ENCODE measurements at regions not wholly inside any gene's neighbourhood (a gene's known extent, or its start where the extent isn't known, plus 50 kb on each side); places are given as distances from the start of the nearest gene placed in this dataset.

DNA sequence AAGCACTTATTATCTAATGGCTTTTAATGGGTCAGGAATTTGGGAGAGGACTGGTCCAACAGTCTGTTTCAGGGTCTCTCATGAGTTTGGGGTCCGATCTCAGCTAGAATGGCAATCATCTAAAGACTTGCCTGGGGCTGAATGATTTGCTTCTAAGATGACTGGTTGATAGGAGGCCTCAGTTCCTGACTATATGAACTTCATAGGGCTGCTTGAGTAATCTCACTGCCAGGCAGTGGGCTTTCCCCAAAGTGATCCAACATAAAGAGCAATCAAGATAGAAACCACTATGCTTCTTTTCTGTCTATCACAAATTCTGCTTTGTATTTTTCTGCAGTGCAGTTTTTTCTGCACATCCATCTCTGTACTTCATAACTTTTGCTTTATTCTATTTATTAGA is 793.5 kb upstream of the CHAC2 start:
- no peak for DNase-seq (ENCODE audit: low read depth)
- no peak overlapping the region for H3K4me3 ChIP-seq (ENCODE audit: control insufficient read depth, low read depth, low read length)
- TF ChIP-seq, protein P1, sequence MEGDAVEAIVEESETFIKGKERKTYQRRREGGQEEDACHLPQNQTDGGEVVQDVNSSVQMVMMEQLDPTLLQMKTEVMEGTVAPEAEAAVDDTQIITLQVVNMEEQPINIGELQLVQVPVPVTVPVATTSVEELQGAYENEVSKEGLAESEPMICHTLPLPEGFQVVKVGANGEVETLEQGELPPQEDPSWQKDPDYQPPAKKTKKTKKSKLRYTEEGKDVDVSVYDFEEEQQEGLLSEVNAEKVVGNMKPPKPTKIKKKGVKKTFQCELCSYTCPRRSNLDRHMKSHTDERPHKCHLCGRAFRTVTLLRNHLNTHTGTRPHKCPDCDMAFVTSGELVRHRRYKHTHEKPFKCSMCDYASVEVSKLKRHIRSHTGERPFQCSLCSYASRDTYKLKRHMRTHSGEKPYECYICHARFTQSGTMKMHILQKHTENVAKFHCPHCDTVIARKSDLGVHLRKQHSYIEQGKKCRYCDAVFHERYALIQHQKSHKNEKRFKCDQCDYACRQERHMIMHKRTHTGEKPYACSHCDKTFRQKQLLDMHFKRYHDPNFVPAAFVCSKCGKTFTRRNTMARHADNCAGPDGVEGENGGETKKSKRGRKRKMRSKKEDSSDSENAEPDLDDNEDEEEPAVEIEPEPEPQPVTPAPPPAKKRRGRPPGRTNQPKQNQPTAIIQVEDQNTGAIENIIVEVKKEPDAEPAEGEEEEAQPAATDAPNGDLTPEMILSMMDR (conservative IDR thresholded peaks at IDR 0.05; ENCODE audit: control insufficient read depth, insufficient read depth, low read depth, low read length), result no peak

DNA sequence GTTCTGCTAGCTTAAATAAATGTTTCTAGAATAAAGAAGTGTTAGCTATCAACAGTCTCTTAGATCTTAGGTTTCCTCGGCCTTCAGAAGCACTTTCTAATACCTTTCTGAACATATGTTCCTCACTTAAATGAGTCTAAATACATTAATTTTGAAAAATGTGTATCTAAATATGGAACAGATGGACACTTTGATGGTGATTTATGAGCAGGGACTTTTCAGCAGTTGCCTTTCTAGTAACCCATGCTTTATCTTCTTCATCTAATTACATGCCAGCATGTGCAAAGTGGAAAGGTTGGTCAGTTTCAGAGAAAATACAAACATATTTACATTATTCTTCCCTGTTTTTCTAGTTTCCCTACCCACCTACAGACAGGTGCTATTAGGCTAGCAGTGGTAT is 797.0 kb upstream of the CHAC2 start:
- TF ChIP-seq, protein P1 (conservative IDR thresholded peaks at IDR 0.05; ENCODE audit: control insufficient read depth, insufficient read depth, low read depth, low read length), result no peak
- no peak for DNase-seq (ENCODE audit: low read depth)
- H3K4me3 ChIP-seq (ENCODE audit: control insufficient read depth, low read depth, low read length), result no peak overlapping the region

DNA sequence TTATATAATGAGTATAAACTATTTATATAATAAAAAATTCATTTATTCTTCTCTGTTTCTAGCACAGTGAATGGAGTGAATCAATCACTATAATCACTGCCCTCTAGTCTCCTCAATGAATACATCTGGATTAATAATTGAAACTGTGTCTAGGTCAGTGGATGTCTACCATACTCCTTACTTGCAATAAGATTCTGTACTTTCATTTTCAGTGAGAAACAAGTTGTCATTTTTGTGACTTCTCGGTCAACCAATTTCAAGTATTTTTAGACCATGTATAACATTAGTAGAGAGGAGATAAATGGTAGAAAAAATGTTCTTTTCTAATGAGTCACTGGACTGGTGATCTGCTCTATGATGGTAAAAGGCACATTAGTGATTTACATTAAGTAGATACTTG is 799.6 kb upstream of the CHAC2 start:
- no peak overlapping the region for H3K4me3 ChIP-seq (ENCODE audit: control insufficient read depth, low read depth, low read length)
- no peak for DNase-seq (ENCODE audit: low read depth)
- TF ChIP-seq, protein P1 (conservative IDR thresholded peaks at IDR 0.05; ENCODE audit: control insufficient read depth, insufficient read depth, low read depth, low read length), result no peak

DNA sequence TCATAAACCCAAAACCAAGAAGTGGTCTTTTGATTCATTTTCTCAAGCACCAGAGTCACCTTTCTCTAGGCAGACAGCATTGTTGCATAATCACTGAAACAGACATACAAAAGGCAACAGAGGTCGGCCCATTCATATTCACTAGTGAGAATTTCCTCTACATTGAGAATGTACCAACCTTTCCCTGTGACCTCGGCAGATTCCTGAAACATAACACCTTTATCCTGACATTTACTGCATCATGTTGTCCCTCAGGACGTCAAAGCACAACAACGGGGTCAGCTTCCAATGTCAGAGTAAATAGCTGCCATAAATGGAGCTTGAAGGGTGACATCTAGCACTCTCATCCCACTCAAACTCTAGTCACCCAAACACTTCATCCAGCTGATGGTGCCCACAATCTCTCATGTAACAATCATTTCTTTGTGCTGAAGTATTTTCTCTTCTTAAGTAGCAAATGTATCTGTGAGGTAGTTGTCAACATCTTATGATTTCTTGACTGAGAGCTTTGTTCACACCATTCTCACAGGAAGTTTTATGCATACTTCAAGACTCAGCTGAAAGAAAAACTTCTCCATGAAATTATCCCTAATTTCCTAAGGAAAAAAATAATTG is 802.6 kb upstream of the CHAC2 start:
- DNase-seq (ENCODE audit: low read depth), result no peak
- TF ChIP-seq, protein P1 (conservative IDR thresholded peaks at IDR 0.05; ENCODE audit: control insufficient read depth, insufficient read depth, low read depth, low read length), result no peak
- no peak overlapping the region for H3K4me3 ChIP-seq (ENCODE audit: control insufficient read depth, low read depth, low read length)

DNA sequence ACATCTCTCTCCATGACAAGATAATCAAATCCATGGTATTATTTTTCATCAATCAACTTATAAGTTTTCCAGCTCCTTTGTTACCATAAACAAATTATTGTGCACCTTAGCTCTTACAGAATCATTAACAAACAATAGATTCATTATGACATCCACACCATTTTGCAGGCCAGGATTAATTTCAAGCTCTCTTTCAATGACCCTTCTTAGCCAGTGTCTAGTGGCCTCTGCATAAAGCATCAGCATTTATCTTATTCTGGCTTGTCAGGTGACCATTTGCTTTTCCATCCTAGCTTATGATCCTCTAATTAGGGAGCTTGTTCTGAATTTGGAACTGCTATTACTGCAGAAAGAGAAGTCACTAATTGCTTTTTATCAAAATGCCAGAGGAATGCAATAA is 806.2 kb upstream of the CHAC2 start:
- H3K4me3 ChIP-seq (ENCODE audit: control insufficient read depth, low read depth, low read length), result no peak overlapping the region
- TF ChIP-seq, protein P1 (conservative IDR thresholded peaks at IDR 0.05; ENCODE audit: control insufficient read depth, insufficient read depth, low read depth, low read length), result no peak
- no peak for DNase-seq (ENCODE audit: low read depth)

DNA sequence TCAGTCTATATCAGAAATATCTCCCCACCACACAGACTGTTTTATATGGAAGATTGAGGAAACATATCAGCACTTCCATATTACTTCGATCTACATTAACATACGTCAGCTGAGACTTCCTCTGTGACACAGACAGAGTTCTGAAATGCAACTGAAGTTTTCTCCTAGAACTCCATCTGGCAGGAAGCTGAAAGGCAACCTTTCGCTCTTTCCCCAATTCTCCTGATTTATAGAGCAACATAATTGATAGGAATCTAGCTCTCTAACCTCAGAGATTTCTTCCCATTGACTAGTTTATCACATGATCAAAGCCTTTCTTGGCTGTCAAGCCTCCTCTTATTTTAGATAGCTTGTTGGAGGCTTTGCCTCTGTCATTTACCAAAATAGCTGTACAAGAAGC is 806.7 kb upstream of the CHAC2 start:
- DNase-seq (ENCODE audit: low read depth), result no peak
- TF ChIP-seq, protein P1 (conservative IDR thresholded peaks at IDR 0.05; ENCODE audit: control insufficient read depth, insufficient read depth, low read depth, low read length), result no peak
- H3K4me3 ChIP-seq (ENCODE audit: control insufficient read depth, low read depth, low read length), result no peak overlapping the region

DNA sequence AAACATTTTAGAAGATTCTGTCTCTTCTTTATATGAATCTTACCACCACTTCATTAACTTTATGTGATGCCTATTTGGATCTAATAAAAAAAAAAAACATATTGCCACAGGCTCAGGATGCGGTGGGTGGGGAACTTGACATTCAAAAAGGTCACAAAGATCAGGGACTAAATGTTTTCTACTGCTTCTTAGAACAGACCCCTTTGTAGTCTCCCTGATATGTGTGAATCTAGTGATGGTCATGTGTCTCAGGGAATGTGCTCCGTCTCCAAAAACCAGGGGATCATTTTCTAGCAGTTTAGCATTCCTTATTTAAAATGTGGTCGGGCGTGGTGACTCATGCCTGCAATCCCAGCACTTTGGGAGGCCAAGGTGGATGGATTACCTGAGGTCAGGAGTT is 807.8 kb upstream of the CHAC2 start:
- H3K4me3 ChIP-seq (ENCODE audit: control insufficient read depth, low read depth, low read length), result no peak overlapping the region
- DNase-seq (ENCODE audit: low read depth), result no peak
- TF ChIP-seq, protein P1 (conservative IDR thresholded peaks at IDR 0.05; ENCODE audit: control insufficient read depth, insufficient read depth, low read depth, low read length), result no peak
